ENCODE measurements at regions not wholly inside any gene's neighbourhood (a gene's known extent, or its start where the extent isn't known, plus 50 kb on each side); places are given as distances from the start of the nearest gene placed in this dataset.
"Not testable (repeated sequence)": the region's sequence is repeated elsewhere in the genome, so short reads cannot be mapped to it uniquely, and the experiment has no call there.

GRCh38 chr4:187389420-187389819, 606.2 kb upstream of the ZFP42 start:
- no peak overlapping the region for H3K4me3 ChIP-seq (ENCODE audit: insufficient read length, low read depth)
- H3K9ac ChIP-seq (ENCODE audit: insufficient read length, low read depth) = no peak overlapping the region
- no peak for TF ChIP-seq SUZ12 (IDR thresholded peaks at IDR 0.05; ENCODE audit: extremely low read depth, insufficient read depth, insufficient read length)
- no peak for TF ChIP-seq ZNF274 (IDR thresholded peaks at IDR 0.05; ENCODE audit: low read depth, low read length)
- TF ChIP-seq YY1 (IDR thresholded peaks at IDR 0.05; ENCODE audit: insufficient read depth, insufficient read length) = no peak
- no peaks in the 10 kb centered on the region for H3K36me3 ChIP-seq (ENCODE audit: insufficient read depth, insufficient read length, low read length)
- H3K9me3 ChIP-seq (ENCODE audit: insufficient read depth, low read length) = no peaks in the 10 kb centered on the region
- DNase-seq (ENCODE audit: low read depth, low spot score) = no peak
- H3K4me1 ChIP-seq (ENCODE audit: insufficient read depth, insufficient read length) = no peaks in the 10 kb centered on the region
- H3K27me3 ChIP-seq (ENCODE audit: insufficient read depth, insufficient read length) = no peaks in the 10 kb centered on the region

- DNase-seq (ENCODE audit: low read depth, low spot score) = no peak
- no peaks in the 10 kb centered on the region for H3K27me3 ChIP-seq (ENCODE audit: insufficient read depth, insufficient read length)
- H3K36me3 ChIP-seq (ENCODE audit: insufficient read depth, insufficient read length, low read length) = no peaks in the 10 kb centered on the region
- H3K9ac ChIP-seq (ENCODE audit: insufficient read length, low read depth) = no peak overlapping the region
- H3K9me3 ChIP-seq (ENCODE audit: insufficient read depth, low read length) = no peaks in the 10 kb centered on the region
- H3K4me3 ChIP-seq (ENCODE audit: insufficient read length, low read depth) = no peak overlapping the region
- TF ChIP-seq YY1 (IDR thresholded peaks at IDR 0.05; ENCODE audit: insufficient read depth, insufficient read length) (no peak), SUZ12 (IDR thresholded peaks at IDR 0.05; ENCODE audit: extremely low read depth, insufficient read depth, insufficient read length) (no peak), ZNF274 (IDR thresholded peaks at IDR 0.05; ENCODE audit: low read depth, low read length) (no peak)
- no peaks in the 10 kb centered on the region for H3K4me1 ChIP-seq (ENCODE audit: insufficient read depth, insufficient read length)
These were observed 604.9 kb upstream of the ZFP42 start for GRCh38 chr4:187390646-187391045.

GRCh38 chr4:187393531-187394344, 601.8 kb upstream of the ZFP42 start:
- no peak for DNase-seq (ENCODE audit: low read depth, low spot score)

GRCh38 chr4:187396106-187396505, 599.5 kb upstream of the ZFP42 start:
- H3K36me3 ChIP-seq (ENCODE audit: insufficient read depth, insufficient read length, low read length) = no peaks in the 10 kb centered on the region
- no peak for TF ChIP-seq SUZ12 (IDR thresholded peaks at IDR 0.05; ENCODE audit: extremely low read depth, insufficient read depth, insufficient read length)
- no peak for DNase-seq (ENCODE audit: low read depth, low spot score)
- H3K9ac ChIP-seq (ENCODE audit: insufficient read length, low read depth) = no peak overlapping the region
- H3K27me3 ChIP-seq (ENCODE audit: insufficient read depth, insufficient read length) = no peaks in the 10 kb centered on the region
- H3K9me3 ChIP-seq (ENCODE audit: insufficient read depth, low read length) = no peaks in the 10 kb centered on the region
- no peaks in the 10 kb centered on the region for H3K4me1 ChIP-seq (ENCODE audit: insufficient read depth, insufficient read length)
- H3K4me3 ChIP-seq (ENCODE audit: insufficient read length, low read depth) = no peak overlapping the region

More at GRCh38 chr4:187393531-187394344, 601.8 kb upstream of the ZFP42 start:
- H3K9me3 ChIP-seq (ENCODE audit: insufficient read depth, low read length) = no peaks in the 10 kb centered on the region
- no peak for TF ChIP-seq ZNF274 (IDR thresholded peaks at IDR 0.05; ENCODE audit: low read depth, low read length)
- no peak for TF ChIP-seq SUZ12 (IDR thresholded peaks at IDR 0.05; ENCODE audit: extremely low read depth, insufficient read depth, insufficient read length)
- no peak for TF ChIP-seq YY1 (IDR thresholded peaks at IDR 0.05; ENCODE audit: insufficient read depth, insufficient read length)
- no peaks in the 10 kb centered on the region for H3K36me3 ChIP-seq (ENCODE audit: insufficient read depth, insufficient read length, low read length)
- no peak overlapping the region for H3K4me3 ChIP-seq (ENCODE audit: insufficient read length, low read depth)
- H3K4me1 ChIP-seq (ENCODE audit: insufficient read depth, insufficient read length) = no peaks in the 10 kb centered on the region
- H3K9ac ChIP-seq (ENCODE audit: insufficient read length, low read depth) = no peak overlapping the region
- no peaks in the 10 kb centered on the region for H3K27me3 ChIP-seq (ENCODE audit: insufficient read depth, insufficient read length)

- not testable (repeated sequence) for H3K9me3 ChIP-seq (ENCODE audit: insufficient read depth, low read length); H3K4me3 ChIP-seq (ENCODE audit: insufficient read length, low read depth); DNase-seq (ENCODE audit: low read depth, low spot score); H3K27me3 ChIP-seq (ENCODE audit: insufficient read depth, insufficient read length); H3K36me3 ChIP-seq (ENCODE audit: insufficient read depth, insufficient read length, low read length); H3K4me1 ChIP-seq (ENCODE audit: insufficient read depth, insufficient read length); H3K9ac ChIP-seq (ENCODE audit: insufficient read length, low read depth)
These were observed 587.1 kb upstream of the ZFP42 start for GRCh38 chr4:187408447-187408846.

GRCh38 chr4:187413564-187414358, 581.8 kb upstream of the ZFP42 start:
- TF ChIP-seq SUZ12 (IDR thresholded peaks at IDR 0.05; ENCODE audit: extremely low read depth, insufficient read depth, insufficient read length) (no peak), ZNF274 (IDR thresholded peaks at IDR 0.05; ENCODE audit: low read depth, low read length) (no peak), YY1 (IDR thresholded peaks at IDR 0.05; ENCODE audit: insufficient read depth, insufficient read length) (no peak)
- no peaks in the 10 kb centered on the region for H3K36me3 ChIP-seq (ENCODE audit: insufficient read depth, insufficient read length, low read length)
- no peak overlapping the region for H3K4me3 ChIP-seq (ENCODE audit: insufficient read length, low read depth)
- no peak overlapping the region for H3K9ac ChIP-seq (ENCODE audit: insufficient read length, low read depth)
- no peaks in the 10 kb centered on the region for H3K27me3 ChIP-seq (ENCODE audit: insufficient read depth, insufficient read length)
- no peaks in the 10 kb centered on the region; the same call in 1 of the 2 replicates for H3K9me3 ChIP-seq (ENCODE audit: insufficient read depth, low read length)
- H3K4me1 ChIP-seq (ENCODE audit: insufficient read depth, insufficient read length) = no peaks in the 10 kb centered on the region
- DNase-seq (ENCODE audit: low read depth, low spot score) = no peak

- Histone ChIP-seq H3K4me3 (ENCODE audit: insufficient read length, low read depth) (no peak overlapping the region), H3K36me3 (ENCODE audit: insufficient read depth, insufficient read length, low read length) (no peaks in the 10 kb centered on the region), H3K27me3 (ENCODE audit: insufficient read depth, insufficient read length) (no peaks in the 10 kb centered on the region), H3K4me1 (ENCODE audit: insufficient read depth, insufficient read length) (no peaks in the 10 kb centered on the region), H3K9ac (ENCODE audit: insufficient read length, low read depth) (no peak overlapping the region), H3K9me3 (ENCODE audit: insufficient read depth, low read length) (no peaks in the 10 kb centered on the region; the same call in 1 of the 2 replicates)
- no peak for DNase-seq (ENCODE audit: low read depth, low spot score)
- no peak for TF ChIP-seq SUZ12 (IDR thresholded peaks at IDR 0.05; ENCODE audit: extremely low read depth, insufficient read depth, insufficient read length)
- TF ChIP-seq ZNF274 (IDR thresholded peaks at IDR 0.05; ENCODE audit: low read depth, low read length) = no peak
- TF ChIP-seq YY1 (IDR thresholded peaks at IDR 0.05; ENCODE audit: insufficient read depth, insufficient read length) = no peak
These were observed 580.9 kb upstream of the ZFP42 start for GRCh38 chr4:187414716-187415115.

All from NT2/D1 (cell line).